Spleen (tissue), 11 donors: ENCODE measurements at regions not wholly inside any gene's neighbourhood (a gene's known extent, or its start where the extent isn't known, plus 50 kb on each side); places are given as distances from the start of the nearest gene placed in this dataset.
"Not testable (repeated sequence)": the region's sequence is repeated elsewhere in the genome, so short reads cannot be mapped to it uniquely, and the experiment has no call there.

Experiments used
- DNase-seq: peaks from one replicate; pipeline ENCODE4 v3.0.0-alpha.2; 2020
- H3K27ac ChIP-seq, 8 donors: fragments of 200-600 bp; sonication (generic) in 7 of 8; 1 replicate in 4 of 8; 2 replicates in 4 of 8; pipeline versions ENCODE4 v1.5.0 to v1.8.0; 2016 to 2021; ENCODE audit warnings: inconsistent platforms in 4 of 8, mild to moderate bottlenecking in 4 of 8, moderate library complexity in 1 of 8
- H3K27me3 ChIP-seq, 7 donors: fragments of 200-600 bp; sonication (generic) in 6 of 7; replicated peaks in 1 of 7; 1 replicate in 4 of 7; 2 replicates in 3 of 7; pipeline versions ENCODE4 v1.5.0 to v1.8.0; 2016 to 2021; ENCODE audit warnings: inconsistent platforms in 3 of 7, mild to moderate bottlenecking in 1 of 7
- H3K36me3 ChIP-seq, 6 donors: fragments of 200-600 bp; sonication (generic) in 5 of 6; 1 replicate in 4 of 6; 2 replicates in 2 of 6; pipeline versions ENCODE4 v1.5.0 to v1.8.0; 2016 to 2021; ENCODE audit warnings: inconsistent platforms in 2 of 6
- H3K4me1 ChIP-seq, 6 donors: fragments of 200-600 bp; sonication (generic) in 5 of 6; 1 replicate in 3 of 6; 2 replicates in 3 of 6; pipeline versions ENCODE4 v1.5.0 to v1.8.0; 2016 to 2021; ENCODE audit warnings: inconsistent platforms in 3 of 6
- H3K4me3 ChIP-seq, 8 donors: fragments of 200-600 bp; sonication (generic) in 7 of 8; 1 replicate in 4 of 8; 2 replicates in 4 of 8; pipeline versions ENCODE4 v1.5.0 to v1.8.0; 2016 to 2021; ENCODE audit warnings: inconsistent platforms in 4 of 8, mild to moderate bottlenecking in 4 of 8, moderate library complexity in 2 of 8
- H3K9me3 ChIP-seq, 8 donors: fragments of 200-600 bp; sonication (generic) in 7 of 8; 1 replicate in 4 of 8; 2 replicates in 4 of 8; pipeline versions ENCODE4 v1.5.0 to v1.8.0; 2016 to 2021; ENCODE audit warnings: inconsistent platforms in 4 of 8
- POLR2A ChIP-seq, 3 donors: fragments of 450-650 bp; IDR thresholded peaks; one replicate each; pipeline ENCODE4 v1.5.1; 2017; ENCODE audit warnings: antibody characterized with exemption in 3 of 3, mild to moderate bottlenecking in 1 of 3
- POLR2AphosphoS5 ChIP-seq, 3 donors: sonication (generic); formaldehyde crosslinking; IDR thresholded peaks; one replicate each; pipeline ENCODE4 v1.5.1; 2017; ENCODE audit warnings: antibody characterized with exemption in 3 of 3
- WGBS, 5 donors: extraction: QIAGEN DNeasy Blood & Tissue Kit in 3 of 5; methylation state at CpG; one replicate each; pipeline versions ENCODE4 v1.1.5 to v1.1.7; 2013 to 2018; 5-methylcytosine and 5-hydroxymethylcytosine counted together
- intact Hi-C: fragments of 100-400 bp; cut with DNase I; formaldehyde crosslinking; loops from one replicate; pipeline ENCODE4 v1.15.0; 2023; ENCODE audit warnings: low total_unique reads
- TF ChIP-seq, protein P1 (sequence below), 11 experiments: fragments of 200-600 bp in 7 of 11; fragments of 450-650 bp in 4 of 11; sonication (generic) in 4 of 11; IDR thresholded peaks in 8 of 11; conservative IDR thresholded peaks in 3 of 11; 1 replicate in 7 of 11; 2 replicates in 4 of 11; pipeline versions ENCODE4 v1.4.0 to v1.8.0; 2016 to 2021; ENCODE audit warnings: antibody characterized with exemption in 11 of 11, inconsistent platforms in 4 of 11, mild to moderate bottlenecking in 1 of 11
- donor health status: healthy with polysubstance abuse.
- donor health status: DM: no; HTN: no; CAD: no; lungs with moderate emphysema.
- donor health status: DM: no; HTN: no; CAD: no.
- donor health status: Bipolar disorder and iron deficiency.
- donor health status: healthy.
- donor health status: DM: no; HTN: no; CAD: no.
- donor health status: DM: yes; HTN: yes; CAD: no.

DNA sequence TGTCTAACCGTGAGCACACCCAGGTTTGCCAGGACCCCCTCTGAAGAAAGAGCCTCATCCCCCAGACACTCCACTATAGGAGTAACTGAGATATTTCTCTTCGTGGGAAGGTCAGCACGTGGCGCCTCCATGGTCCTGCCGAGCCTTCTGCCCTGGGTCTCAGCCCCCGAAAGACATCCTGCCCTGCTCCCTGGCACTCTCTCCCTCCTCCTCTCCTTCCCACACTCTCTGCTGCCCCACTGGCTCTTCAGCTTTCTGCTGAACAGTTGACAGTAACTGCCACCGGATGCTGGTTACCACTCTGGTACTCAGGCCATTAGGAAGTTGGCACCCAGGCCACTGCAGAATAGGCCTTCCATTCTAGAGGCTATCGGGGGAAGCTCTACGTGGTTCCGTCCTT lies 185.2 kb downstream of the UACA start:
- Histone ChIP-seq H3K4me1 (peaks cover 0 to 7% (median 0%) of the 10 kb centered on the region in 6 donors), H3K4me3 (no peak overlapping the region), H3K36me3 (no peaks in the 10 kb centered on the region), H3K9me3 (peaks cover 0 to 10% (median 0%) of the 10 kb centered on the region in 8 donors), H3K27me3 (peaks cover 0 to 8% (median 0%) of the 10 kb centered on the region in 7 donors), H3K27ac (no peak overlapping the region)
- no peak for TF ChIP-seq POLR2A (IDR thresholded peaks at IDR 0.05)
- TF ChIP-seq, protein P1, sequence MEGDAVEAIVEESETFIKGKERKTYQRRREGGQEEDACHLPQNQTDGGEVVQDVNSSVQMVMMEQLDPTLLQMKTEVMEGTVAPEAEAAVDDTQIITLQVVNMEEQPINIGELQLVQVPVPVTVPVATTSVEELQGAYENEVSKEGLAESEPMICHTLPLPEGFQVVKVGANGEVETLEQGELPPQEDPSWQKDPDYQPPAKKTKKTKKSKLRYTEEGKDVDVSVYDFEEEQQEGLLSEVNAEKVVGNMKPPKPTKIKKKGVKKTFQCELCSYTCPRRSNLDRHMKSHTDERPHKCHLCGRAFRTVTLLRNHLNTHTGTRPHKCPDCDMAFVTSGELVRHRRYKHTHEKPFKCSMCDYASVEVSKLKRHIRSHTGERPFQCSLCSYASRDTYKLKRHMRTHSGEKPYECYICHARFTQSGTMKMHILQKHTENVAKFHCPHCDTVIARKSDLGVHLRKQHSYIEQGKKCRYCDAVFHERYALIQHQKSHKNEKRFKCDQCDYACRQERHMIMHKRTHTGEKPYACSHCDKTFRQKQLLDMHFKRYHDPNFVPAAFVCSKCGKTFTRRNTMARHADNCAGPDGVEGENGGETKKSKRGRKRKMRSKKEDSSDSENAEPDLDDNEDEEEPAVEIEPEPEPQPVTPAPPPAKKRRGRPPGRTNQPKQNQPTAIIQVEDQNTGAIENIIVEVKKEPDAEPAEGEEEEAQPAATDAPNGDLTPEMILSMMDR (IDR thresholded peaks at IDR 0.05 in 8 of 11, conservative IDR thresholded peaks at IDR 0.05 in 3 of 11): no peak
- no peak for TF ChIP-seq POLR2AphosphoS5 (IDR thresholded peaks at IDR 0.05)
- intact Hi-C loops: no loop called here
- 86 to 97% (median 95%) methylated on average over 10 of the region's 10 CpGs for WGBS, 5 donors
- no peak for DNase-seq

GRCh38 chr15:70576696-70577095 lies 186.7 kb downstream of the UACA start:
- no peaks in the 10 kb centered on the region for H3K36me3 ChIP-seq
- peaks cover 0 to 8% (median 0%) of the 10 kb centered on the region in 7 donors for H3K27me3 ChIP-seq
- no peak overlapping the region for H3K4me3 ChIP-seq
- TF ChIP-seq, protein P1 (IDR thresholded peaks at IDR 0.05 in 8 of 11, conservative IDR thresholded peaks at IDR 0.05 in 3 of 11): no peak
- TF ChIP-seq POLR2A (IDR thresholded peaks at IDR 0.05) (no peak), POLR2AphosphoS5 (IDR thresholded peaks at IDR 0.05) (no peak)
- no peak overlapping the region for H3K27ac ChIP-seq
- no peak for DNase-seq
- WGBS, 5 donors: 70 to 75% (median 73%) methylated on average over 4 of the region's 4 CpGs
- intact Hi-C loops: no loop called here
- peaks cover 0 to 10% (median 0%) of the 10 kb centered on the region in 8 donors for H3K9me3 ChIP-seq
- H3K4me1 ChIP-seq: peaks cover 0 to 7% (median 0%) of the 10 kb centered on the region in 6 donors

GRCh38 chr15:70576276-70576675 lies 187.1 kb downstream of the UACA start:
- H3K27me3 ChIP-seq: peaks cover 0 to 8% (median 0%) of the 10 kb centered on the region in 7 donors
- H3K4me3 ChIP-seq: no peak overlapping the region
- no peak overlapping the region for H3K27ac ChIP-seq
- no peak for TF ChIP-seq POLR2A (IDR thresholded peaks at IDR 0.05)
- TF ChIP-seq, protein P1 (IDR thresholded peaks at IDR 0.05 in 8 of 11, conservative IDR thresholded peaks at IDR 0.05 in 3 of 11): no peak
- TF ChIP-seq POLR2AphosphoS5 (IDR thresholded peaks at IDR 0.05): no peak
- intact Hi-C loops: no loop called here
- H3K36me3 ChIP-seq: no peaks in the 10 kb centered on the region
- H3K9me3 ChIP-seq: peaks cover 0 to 10% (median 0%) of the 10 kb centered on the region in 8 donors
- no peak for DNase-seq
- WGBS, 5 donors: 85 to 97% (median 92%) methylated on average over 3 of the region's 3 CpGs
- H3K4me1 ChIP-seq: peaks cover 0 to 7% (median 0%) of the 10 kb centered on the region in 6 donors

DNA sequence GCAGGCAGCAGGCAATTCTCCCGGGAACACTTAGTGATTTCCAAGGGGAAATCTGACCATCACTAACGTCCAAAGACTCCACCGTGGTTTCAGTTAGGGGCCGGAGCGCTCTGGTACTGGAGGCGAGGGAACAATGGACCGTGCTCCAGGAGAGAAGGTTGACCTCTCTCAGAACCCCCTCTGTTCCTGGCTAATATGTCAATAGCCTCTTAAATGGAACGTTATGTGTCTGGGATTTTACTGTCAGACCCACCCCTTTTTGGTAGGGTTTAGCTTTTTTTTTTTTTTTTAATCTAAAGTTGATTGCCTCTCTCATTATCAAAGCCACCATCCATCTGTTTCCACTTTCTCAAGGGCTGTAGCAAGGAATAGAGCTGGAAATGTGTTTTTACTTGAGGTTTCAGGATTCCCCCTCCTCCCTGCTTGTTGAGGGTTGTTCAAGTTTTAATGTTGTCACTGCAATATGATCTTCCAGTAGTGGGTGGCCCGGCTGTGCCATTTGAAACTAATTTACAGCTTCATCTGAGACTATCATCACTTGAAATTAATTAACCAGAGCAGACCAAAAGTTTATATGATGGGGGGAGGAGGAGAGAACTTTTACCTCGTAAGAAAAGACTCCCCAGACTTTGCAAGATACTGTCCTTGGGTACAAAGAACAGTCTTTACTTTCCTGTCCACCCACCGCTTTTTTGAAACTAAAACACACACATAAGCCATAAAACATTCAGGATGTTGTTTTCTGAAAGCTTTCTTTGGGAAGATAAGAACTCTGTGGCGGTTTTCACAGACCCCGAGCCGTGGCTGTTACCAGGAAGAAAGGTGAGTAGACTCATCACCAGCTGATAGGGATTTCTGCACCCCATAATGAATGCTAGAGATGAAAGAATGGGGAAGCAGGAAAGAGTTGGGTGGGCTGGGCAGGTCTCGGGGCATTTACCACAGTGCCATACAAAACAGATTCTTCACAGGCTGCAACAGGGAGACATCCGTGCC lies 187.8 kb downstream of the UACA start:
- no peaks in the 10 kb centered on the region for H3K36me3 ChIP-seq
- intact Hi-C loops: no loop called here
- DNase-seq: no peak
- WGBS, 5 donors: 63 to 71% (median 66%) methylated on average over 16 of the region's 16 CpGs
- peaks cover 0 to 10% (median 0%) of the 10 kb centered on the region in 8 donors for H3K9me3 ChIP-seq
- TF ChIP-seq, protein P1 (IDR thresholded peaks at IDR 0.05 in 8 of 11, conservative IDR thresholded peaks at IDR 0.05 in 3 of 11): no peak
- TF ChIP-seq POLR2A (IDR thresholded peaks at IDR 0.05) (no peak), POLR2AphosphoS5 (IDR thresholded peaks at IDR 0.05) (no peak)
- H3K4me3 ChIP-seq: no peak overlapping the region
- peaks cover 0 to 2% (median 0%) of the 10 kb centered on the region in 6 donors for H3K4me1 ChIP-seq
- no peak overlapping the region for H3K27ac ChIP-seq
- peaks cover 0 to 6% (median 0%) of the 10 kb centered on the region in 7 donors for H3K27me3 ChIP-seq

- H3K4me1 ChIP-seq, H3K36me3 ChIP-seq, DNase-seq, H3K4me3 ChIP-seq, intact Hi-C loops, H3K27ac ChIP-seq, H3K27me3 ChIP-seq: not testable (repeated sequence)
- 78 to 95% (median 90%) methylated on average over 3 of the region's 3 CpGs for WGBS, 5 donors
- H3K9me3 ChIP-seq: peaks cover 0 to 10% (median 0%) of the 10 kb centered on the region in 8 donors
Measured at GRCh38 chr15:70574325-70574724, 189.0 kb downstream of the UACA start.
